Chondrocyte (in vitro differentiated cells): ENCODE measurements at regions not wholly inside any gene's neighbourhood (a gene's known extent, or its start where the extent isn't known, plus 50 kb on each side); places are given as distances from the start of the nearest gene placed in this dataset.
"Not testable (repeated sequence)": the region's sequence is repeated elsewhere in the genome, so short reads cannot be mapped to it uniquely, and the experiment has no call there.

Source experiments
- DNase-seq: peaks from one replicate; pipeline ENCODE4 v3.0.0; 2021; ENCODE audit warnings: mixed read lengths, low spot score
- H3K27ac Mint-ChIP-seq: one replicate; pipeline ENCODE4 v1.8.0; 2021; ENCODE audit warnings: mild to moderate bottlenecking, moderate library complexity, mixed read lengths; ENCODE audit not compliant: unreplicated experiment
- H3K27me3 Mint-ChIP-seq: 2 replicates; pipeline ENCODE4 v1.8.0; 2021; ENCODE audit warnings: low read depth, mixed read lengths
- H3K36me3 Mint-ChIP-seq: 2 replicates; pipeline ENCODE4 v1.8.0; 2021; ENCODE audit warnings: low read depth, mixed read lengths
- H3K4me1 Mint-ChIP-seq: 2 replicates; pipeline ENCODE4 v1.8.0; 2021; ENCODE audit warnings: low read depth, mild to moderate bottlenecking, mixed read lengths
- H3K4me3 Mint-ChIP-seq: one replicate; pipeline ENCODE4 v1.8.0; 2021; ENCODE audit warnings: mild to moderate bottlenecking, moderate library complexity, mixed read lengths; ENCODE audit not compliant: unreplicated experiment
- H3K9me3 Mint-ChIP-seq: 2 replicates; pipeline ENCODE4 v1.8.0; 2021; ENCODE audit warnings: low read depth, mixed read lengths
- TF ChIP-seq, protein P1 (sequence below): fragments of 200-600 bp; sonication (generic); IDR thresholded peaks from 2 replicates; pipeline ENCODE4 v1.5.0; 2021; ENCODE audit warnings: antibody characterized with exemption, mild to moderate bottlenecking, moderate library complexity

DNA sequence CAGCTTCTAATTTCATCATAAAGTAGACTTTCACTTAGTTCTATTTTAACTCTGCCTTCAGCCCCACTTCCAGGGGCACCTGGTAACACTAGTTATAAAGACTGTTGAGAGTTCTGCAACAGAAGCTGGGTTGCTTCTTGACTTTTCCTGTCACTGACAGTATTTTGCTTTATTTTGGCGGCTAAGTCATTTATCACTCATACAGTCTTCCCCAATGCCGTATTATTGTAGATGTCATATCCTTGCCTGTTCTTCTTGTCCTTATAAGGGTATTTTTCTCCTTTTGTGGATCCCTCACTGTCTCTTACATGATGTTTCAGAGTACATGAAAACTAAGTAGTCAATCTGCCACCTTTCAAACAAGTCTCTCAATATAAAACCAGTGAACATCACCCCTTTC is 369.0 kb upstream of the PPP2R3A start:
- no peak overlapping the region for H3K4me3 Mint-ChIP-seq
- H3K9me3 Mint-ChIP-seq = peaks cover 10% of the 10 kb centered on the region
- TF ChIP-seq, protein P1, sequence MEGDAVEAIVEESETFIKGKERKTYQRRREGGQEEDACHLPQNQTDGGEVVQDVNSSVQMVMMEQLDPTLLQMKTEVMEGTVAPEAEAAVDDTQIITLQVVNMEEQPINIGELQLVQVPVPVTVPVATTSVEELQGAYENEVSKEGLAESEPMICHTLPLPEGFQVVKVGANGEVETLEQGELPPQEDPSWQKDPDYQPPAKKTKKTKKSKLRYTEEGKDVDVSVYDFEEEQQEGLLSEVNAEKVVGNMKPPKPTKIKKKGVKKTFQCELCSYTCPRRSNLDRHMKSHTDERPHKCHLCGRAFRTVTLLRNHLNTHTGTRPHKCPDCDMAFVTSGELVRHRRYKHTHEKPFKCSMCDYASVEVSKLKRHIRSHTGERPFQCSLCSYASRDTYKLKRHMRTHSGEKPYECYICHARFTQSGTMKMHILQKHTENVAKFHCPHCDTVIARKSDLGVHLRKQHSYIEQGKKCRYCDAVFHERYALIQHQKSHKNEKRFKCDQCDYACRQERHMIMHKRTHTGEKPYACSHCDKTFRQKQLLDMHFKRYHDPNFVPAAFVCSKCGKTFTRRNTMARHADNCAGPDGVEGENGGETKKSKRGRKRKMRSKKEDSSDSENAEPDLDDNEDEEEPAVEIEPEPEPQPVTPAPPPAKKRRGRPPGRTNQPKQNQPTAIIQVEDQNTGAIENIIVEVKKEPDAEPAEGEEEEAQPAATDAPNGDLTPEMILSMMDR = no peak
- no peaks in the 10 kb centered on the region for H3K36me3 Mint-ChIP-seq
- no peak for DNase-seq
- no peak overlapping the region for H3K27ac Mint-ChIP-seq
- peaks cover 2% of the 10 kb centered on the region for H3K27me3 Mint-ChIP-seq
- no peaks in the 10 kb centered on the region for H3K4me1 Mint-ChIP-seq

DNA sequence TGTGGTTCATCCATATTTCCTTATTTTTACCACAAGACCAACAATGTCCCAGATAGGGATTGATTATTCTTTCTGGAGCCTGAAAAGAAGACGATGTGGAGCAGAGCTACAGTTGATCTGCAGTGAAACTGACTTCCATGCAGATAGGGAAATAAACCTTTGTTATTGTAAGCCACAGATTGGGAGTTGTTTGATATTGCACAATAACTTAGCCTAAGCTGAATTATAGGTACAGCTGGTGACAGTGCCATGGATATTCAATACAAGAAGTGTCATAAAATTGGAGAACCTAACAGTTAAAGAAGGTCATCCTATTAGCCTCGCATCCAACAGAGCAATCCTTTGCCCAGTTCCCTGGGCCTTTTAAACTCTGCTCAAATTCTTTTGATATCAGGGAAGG is 367.7 kb upstream of the PPP2R3A start:
- TF ChIP-seq, protein P1 = no peak
- Mint-ChIP-seq H3K36me3 (no peaks in the 10 kb centered on the region), H3K27ac (no peak overlapping the region), H3K27me3 (peaks cover 2% of the 10 kb centered on the region), H3K4me3 (no peak overlapping the region), H3K4me1 (no peaks in the 10 kb centered on the region), H3K9me3 (peaks cover 3% of the 10 kb centered on the region)
- no peak for DNase-seq

DNA sequence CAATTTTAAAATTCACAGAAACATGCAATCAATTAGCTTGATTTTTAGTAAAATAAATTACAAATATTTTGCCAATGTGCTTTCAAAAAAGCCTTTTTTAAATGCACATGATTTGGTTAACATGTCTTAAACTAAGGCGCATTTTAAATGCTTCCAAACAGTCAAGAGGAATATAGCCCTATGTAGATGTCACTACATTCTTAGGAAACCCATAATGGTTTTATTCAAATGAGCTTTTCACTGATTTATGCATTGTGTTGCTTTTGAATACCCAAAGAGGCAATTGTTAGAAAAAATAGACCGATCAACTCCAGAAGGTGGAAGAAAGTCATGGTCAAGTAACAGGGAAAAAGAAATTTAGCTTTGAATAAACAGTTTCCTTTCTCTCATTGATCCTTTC is 366.9 kb upstream of the PPP2R3A start:
- Mint-ChIP-seq H3K36me3 (no peaks in the 10 kb centered on the region), H3K27ac (no peak overlapping the region), H3K4me3 (no peak overlapping the region), H3K27me3 (peaks cover 2% of the 10 kb centered on the region), H3K4me1 (no peaks in the 10 kb centered on the region), H3K9me3 (no peaks in the 10 kb centered on the region)
- no peak for DNase-seq
- TF ChIP-seq, protein P1 = no peak

DNA sequence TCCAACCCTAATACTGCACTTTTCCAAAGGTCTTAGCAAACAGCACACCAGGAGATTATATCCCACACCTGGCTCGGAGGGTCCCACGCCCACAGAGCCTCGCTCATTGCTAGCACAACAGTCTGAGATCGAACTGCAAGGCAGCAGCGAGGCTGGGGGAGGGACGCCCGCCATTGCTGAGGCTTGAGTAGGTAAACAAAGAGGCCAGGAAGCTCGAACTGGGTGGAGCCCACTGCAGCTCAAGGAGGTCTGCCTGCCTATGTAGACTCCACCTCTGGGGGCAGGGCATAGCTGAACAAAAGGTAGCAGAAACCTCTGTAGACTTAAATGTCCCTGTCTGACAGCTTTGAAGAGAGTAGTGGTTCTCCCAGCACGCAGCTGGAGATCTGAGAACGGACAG is 361.0 kb upstream of the PPP2R3A start:
- not testable (repeated sequence) for H3K27ac Mint-ChIP-seq, H3K27me3 Mint-ChIP-seq, H3K4me3 Mint-ChIP-seq, H3K9me3 Mint-ChIP-seq, H3K36me3 Mint-ChIP-seq, H3K4me1 Mint-ChIP-seq, DNase-seq

DNA sequence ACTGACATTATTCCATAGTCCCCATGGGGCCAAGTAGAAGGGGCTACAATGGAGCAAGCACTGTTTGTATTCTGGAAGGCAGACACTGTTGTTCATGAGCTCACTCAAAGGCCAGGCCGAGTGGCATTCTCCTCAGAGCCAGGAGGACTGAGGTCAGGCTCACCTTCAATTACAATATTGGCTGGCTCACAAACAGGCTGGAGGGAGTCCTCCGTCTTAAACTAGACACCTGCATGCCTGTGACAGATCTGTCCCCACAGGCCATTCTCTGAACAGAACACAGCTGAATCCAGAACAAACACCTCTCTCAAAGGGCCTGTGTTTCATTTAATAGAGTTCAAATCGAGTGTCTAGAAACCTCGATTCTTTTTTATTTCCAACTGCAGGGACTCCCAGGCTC is 347.4 kb upstream of the PPP2R3A start:
- no peak overlapping the region for H3K27ac Mint-ChIP-seq
- DNase-seq = no peak
- no peaks in the 10 kb centered on the region for H3K9me3 Mint-ChIP-seq
- no peak overlapping the region for H3K4me3 Mint-ChIP-seq
- H3K4me1 Mint-ChIP-seq = no peaks in the 10 kb centered on the region
- no peaks in the 10 kb centered on the region for H3K36me3 Mint-ChIP-seq
- peaks cover 2% of the 10 kb centered on the region for H3K27me3 Mint-ChIP-seq
- TF ChIP-seq, protein P1 = no peak

DNA sequence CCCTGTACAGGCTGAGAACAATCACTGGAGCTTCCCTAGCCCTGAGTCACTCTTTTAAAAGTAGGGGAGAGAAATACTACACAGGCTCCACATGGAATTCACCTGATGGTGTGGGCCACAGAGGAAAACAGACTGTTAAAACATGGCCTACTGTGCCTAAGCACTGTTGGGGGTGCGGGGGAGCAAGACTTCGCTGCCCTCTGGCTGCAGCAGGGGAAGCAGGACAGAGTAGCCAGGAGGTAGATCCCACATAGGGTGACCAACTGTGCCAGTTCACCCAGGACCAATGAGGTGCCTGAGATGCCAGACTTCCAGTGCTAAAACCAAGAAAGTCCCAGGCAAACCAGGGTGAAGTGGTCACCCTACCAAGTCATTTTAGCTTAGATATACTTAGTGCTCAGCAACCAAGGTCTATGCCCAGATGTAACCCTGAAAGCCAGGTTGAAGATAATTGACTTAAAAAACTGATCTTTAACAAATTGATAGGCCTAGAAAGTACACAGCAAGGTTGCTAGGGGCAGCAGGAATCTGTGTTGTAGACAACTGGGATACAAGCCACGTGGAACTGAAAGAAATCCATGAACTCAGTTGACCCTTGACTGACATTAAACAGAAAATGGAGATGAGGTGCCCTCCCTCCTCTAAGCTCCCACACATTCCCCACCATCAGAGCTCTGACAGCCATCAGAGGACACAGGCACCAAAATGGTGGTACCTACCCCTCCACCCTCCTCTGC is 344.2 kb upstream of the PPP2R3A start:
- no peaks in the 10 kb centered on the region for H3K4me1 Mint-ChIP-seq
- no peak overlapping the region for H3K4me3 Mint-ChIP-seq
- H3K27me3 Mint-ChIP-seq = peaks cover 5% of the 10 kb centered on the region
- DNase-seq = no peak
- H3K36me3 Mint-ChIP-seq = no peaks in the 10 kb centered on the region
- no peak overlapping the region for H3K27ac Mint-ChIP-seq
- TF ChIP-seq, protein P1 = no peak
- no peaks in the 10 kb centered on the region for H3K9me3 Mint-ChIP-seq
